Body of pancreas (tissue), 4 donors: ENCODE measurements at regions not wholly inside any gene's neighbourhood (a gene's known extent, or its start where the extent isn't known, plus 50 kb on each side); places are given as distances from the start of the nearest gene placed in this dataset.

ENCODE experiments used
- ATAC-seq: fragments of 150-250 bp; one replicate; pipeline ENCODE4 v1.9.1; 2016
- DNase-seq, 4 donors: peaks; one replicate each; pipeline ENCODE4 v3.0.0-alpha.2; 2019
- H3K27ac ChIP-seq, 4 donors: fragments of 200-600 bp; sonication (generic); 1 replicate in 3 of 4; 2 replicates in 1 of 4; pipeline versions ENCODE4 v1.5.1 to v1.6.1; 2016 to 2019; ENCODE audit warnings: mild to moderate bottlenecking in 1 of 4, mixed read lengths in 1 of 4, moderate library complexity in 1 of 4
- H3K27me3 ChIP-seq, 2 donors: fragments of 200-600 bp; sonication (generic); one replicate each; pipeline ENCODE4 v1.6.0; 2016; ENCODE audit warnings: mild to moderate bottlenecking in 1 of 2
- H3K36me3 ChIP-seq, 2 donors: fragments of 200-600 bp; sonication (generic); replicated peaks in 1 of 2; 2 replicates each; pipeline ENCODE4 v1.5.1; 2016; ENCODE audit warnings: low read depth in 2 of 2; ENCODE audit not compliant: insufficient read depth in 1 of 2
- H3K4me1 ChIP-seq: fragments of 200-600 bp; sonication (generic); one replicate; pipeline ENCODE4 v1.6.0; 2016
- H3K4me3 ChIP-seq, 2 donors: fragments of 200-600 bp; sonication (generic); 1 replicate in 1 of 2; 2 replicates in 1 of 2; pipeline ENCODE4 v1.5.1; 2016 to 2019
- H3K9me3 ChIP-seq, 3 donors: fragments of 200-600 bp; sonication (generic); 1 replicate in 2 of 3; 2 replicates in 1 of 3; pipeline ENCODE4 v1.5.1; 2016
- POLR2A ChIP-seq, 3 donors: fragments of 450-650 bp; IDR thresholded peaks; one replicate each; pipeline ENCODE4 v1.6.1; 2016; ENCODE audit warnings: antibody characterized with exemption in 3 of 3, mild to moderate bottlenecking in 2 of 3
- WGBS, 2 donors: methylation state at CpG; one replicate each; pipeline ENCODE4 v1.1.5; 2017; 5-methylcytosine and 5-hydroxymethylcytosine counted together
- intact Hi-C: fragments of 100-400 bp; cut with DNase I; formaldehyde crosslinking; loops from one replicate; pipeline ENCODE4 v1.15.1; 2023
- TF ChIP-seq, protein P1 (sequence below), 7 experiments: fragments of 450-650 bp in 4 of 7; fragments of 200-600 bp in 3 of 7; sonication (generic) in 3 of 7; IDR thresholded peaks; one replicate each; pipeline ENCODE4 v1.5.1; 2016 to 2019; ENCODE audit warnings: antibody characterized with exemption in 7 of 7

DNA sequence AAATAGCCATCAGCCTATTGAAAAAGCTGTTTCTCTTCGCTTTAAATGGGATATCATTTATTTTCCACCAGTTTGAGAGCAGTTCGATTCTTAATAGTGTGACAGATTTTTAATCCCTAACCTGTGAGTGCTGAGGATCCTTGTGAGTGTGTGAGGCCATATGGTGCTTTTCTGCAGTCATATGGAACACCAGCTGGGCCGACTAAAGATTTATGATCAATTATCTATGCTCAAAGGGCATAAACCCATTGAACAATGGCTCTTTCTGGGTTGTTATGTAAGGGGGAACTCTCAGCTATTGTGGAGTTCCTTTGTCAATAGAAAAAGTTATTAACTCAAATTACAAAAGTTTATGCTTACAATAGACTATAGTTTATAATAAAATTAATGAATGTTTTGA, 1003.6 kb downstream of the FAT4 start:
- H3K36me3 ChIP-seq = no peaks in the 10 kb centered on the region
- WGBS, 2 donors = 47 to 52% methylated on average over 3 of the region's 3 CpGs
- TF ChIP-seq, protein P1, sequence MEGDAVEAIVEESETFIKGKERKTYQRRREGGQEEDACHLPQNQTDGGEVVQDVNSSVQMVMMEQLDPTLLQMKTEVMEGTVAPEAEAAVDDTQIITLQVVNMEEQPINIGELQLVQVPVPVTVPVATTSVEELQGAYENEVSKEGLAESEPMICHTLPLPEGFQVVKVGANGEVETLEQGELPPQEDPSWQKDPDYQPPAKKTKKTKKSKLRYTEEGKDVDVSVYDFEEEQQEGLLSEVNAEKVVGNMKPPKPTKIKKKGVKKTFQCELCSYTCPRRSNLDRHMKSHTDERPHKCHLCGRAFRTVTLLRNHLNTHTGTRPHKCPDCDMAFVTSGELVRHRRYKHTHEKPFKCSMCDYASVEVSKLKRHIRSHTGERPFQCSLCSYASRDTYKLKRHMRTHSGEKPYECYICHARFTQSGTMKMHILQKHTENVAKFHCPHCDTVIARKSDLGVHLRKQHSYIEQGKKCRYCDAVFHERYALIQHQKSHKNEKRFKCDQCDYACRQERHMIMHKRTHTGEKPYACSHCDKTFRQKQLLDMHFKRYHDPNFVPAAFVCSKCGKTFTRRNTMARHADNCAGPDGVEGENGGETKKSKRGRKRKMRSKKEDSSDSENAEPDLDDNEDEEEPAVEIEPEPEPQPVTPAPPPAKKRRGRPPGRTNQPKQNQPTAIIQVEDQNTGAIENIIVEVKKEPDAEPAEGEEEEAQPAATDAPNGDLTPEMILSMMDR (IDR thresholded peaks at IDR 0.05) = no peak
- no peak for TF ChIP-seq POLR2A (IDR thresholded peaks at IDR 0.05)
- no peak overlapping the region for H3K27ac ChIP-seq
- H3K4me1 ChIP-seq = no peaks in the 10 kb centered on the region
- H3K27me3 ChIP-seq = no peaks in the 10 kb centered on the region
- ATAC-seq (no peak), DNase-seq (no peak)
- intact Hi-C loops = no loop called here
- H3K9me3 ChIP-seq = no peaks in the 10 kb centered on the region
- H3K4me3 ChIP-seq = no peak overlapping the region

DNA sequence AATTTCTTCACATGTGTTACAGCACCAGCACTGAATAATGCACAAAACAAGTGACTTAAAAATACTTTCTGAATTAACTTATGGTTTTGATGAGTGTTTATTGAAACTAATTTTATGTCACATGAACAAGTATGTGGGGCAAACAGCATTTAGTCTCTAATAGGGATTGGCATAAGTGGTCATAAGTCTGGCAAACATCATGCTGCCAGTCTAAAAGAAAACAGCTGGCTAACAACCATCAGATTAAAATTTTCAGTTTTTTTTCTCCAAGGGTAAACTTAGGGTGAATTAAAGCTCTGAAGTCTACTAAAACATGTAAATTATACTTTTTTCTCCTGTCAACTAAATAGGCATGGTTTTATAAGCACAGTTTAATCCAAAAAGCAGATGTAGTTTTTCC, 1014.2 kb downstream of the FAT4 start:
- Histone ChIP-seq H3K27me3 (no peaks in the 10 kb centered on the region), H3K9me3 (no peaks in the 10 kb centered on the region), H3K36me3 (no peaks in the 10 kb centered on the region), H3K27ac (no peak overlapping the region), H3K4me1 (no peaks in the 10 kb centered on the region), H3K4me3 (no peak overlapping the region)
- intact Hi-C loops = no loop called here
- ATAC-seq = no peak
- no peak for DNase-seq
- TF ChIP-seq POLR2A (IDR thresholded peaks at IDR 0.05) = no peak
- TF ChIP-seq, protein P1 (IDR thresholded peaks at IDR 0.05) = no peak

DNA sequence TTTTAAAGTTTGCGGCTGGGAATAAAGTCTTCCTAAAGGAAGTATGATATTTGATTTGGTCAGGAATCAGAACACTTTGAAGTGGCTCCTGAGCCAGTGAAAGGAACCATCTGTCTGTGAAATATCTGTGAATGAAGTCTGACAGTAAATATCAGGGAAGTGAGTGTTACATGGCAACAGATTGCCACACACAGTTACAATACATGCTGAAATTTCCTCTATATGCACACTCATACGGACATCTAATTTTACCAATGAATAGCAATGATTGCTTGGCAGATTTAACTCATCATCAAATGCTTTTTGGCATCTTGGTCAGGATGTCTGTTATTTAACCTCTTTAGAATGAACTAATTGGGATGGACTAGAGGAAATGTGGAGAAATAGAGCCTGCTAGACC, 1023.8 kb downstream of the FAT4 start:
- Histone ChIP-seq H3K4me1 (no peaks in the 10 kb centered on the region), H3K9me3 (no peaks in the 10 kb centered on the region), H3K27ac (no peak overlapping the region), H3K27me3 (no peaks in the 10 kb centered on the region), H3K36me3 (no peaks in the 10 kb centered on the region), H3K4me3 (no peak overlapping the region)
- intact Hi-C loops = no loop called here
- TF ChIP-seq, protein P1 (IDR thresholded peaks at IDR 0.05) = no peak
- no peak for TF ChIP-seq POLR2A (IDR thresholded peaks at IDR 0.05)
- DNase-seq (no peak), ATAC-seq (no peak)
- 61 to 72% methylated on average over 2 of the region's 2 CpGs for WGBS, 2 donors

DNA sequence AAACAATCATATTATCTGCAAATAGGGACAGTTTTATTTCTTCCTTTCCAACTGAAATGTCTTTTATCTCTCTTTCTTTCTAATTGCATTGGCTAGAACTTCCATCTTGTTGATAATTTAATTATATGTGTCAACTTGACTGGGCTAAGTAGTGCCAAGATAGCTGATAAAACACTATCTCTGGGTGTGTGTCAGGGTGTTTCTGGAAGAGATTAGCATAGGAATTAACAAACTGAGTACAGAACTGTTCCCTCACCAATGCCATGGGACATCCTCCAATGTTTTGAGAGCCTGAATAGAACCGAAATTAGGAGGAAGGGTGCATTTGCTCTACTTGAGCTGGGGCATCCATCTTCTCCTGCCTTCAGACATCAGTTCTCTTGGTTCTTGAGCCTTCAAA, 1027.2 kb downstream of the FAT4 start:
- H3K27me3 ChIP-seq = no peaks in the 10 kb centered on the region
- WGBS, 2 donors = 43 to 67% methylated on average over 1 of the region's 1 CpG
- no peaks in the 10 kb centered on the region for H3K9me3 ChIP-seq
- H3K4me3 ChIP-seq = no peak overlapping the region
- DNase-seq = no peak
- no peaks in the 10 kb centered on the region for H3K4me1 ChIP-seq
- no peaks in the 10 kb centered on the region for H3K36me3 ChIP-seq
- H3K27ac ChIP-seq = no peak overlapping the region
- TF ChIP-seq, protein P1 (IDR thresholded peaks at IDR 0.05) = no peak
- no peak for ATAC-seq
- intact Hi-C loops = no loop called here

DNA sequence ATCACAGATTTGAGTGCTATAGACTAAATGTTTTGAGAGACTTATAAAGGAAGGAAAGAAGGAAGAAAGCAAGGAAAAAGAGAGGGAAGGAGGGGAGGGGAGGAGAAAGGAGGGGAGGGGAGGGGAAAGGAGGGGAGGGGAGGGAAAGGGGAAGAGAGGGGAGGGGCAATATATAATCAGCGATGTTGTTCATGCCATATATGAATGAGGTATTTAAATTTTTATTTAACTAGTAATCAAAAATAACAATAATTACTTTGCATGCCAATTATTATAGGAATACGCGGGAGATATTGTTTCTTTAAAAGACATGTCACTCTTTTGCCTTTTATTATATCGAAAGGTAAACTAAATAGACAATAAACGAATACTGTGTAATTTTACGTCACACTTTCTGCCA, 1029.7 kb downstream of the FAT4 start:
- DNase-seq (no peak), ATAC-seq (no peak)
- H3K36me3 ChIP-seq = no peaks in the 10 kb centered on the region
- intact Hi-C loops = no loop called here
- H3K27ac ChIP-seq = no peak overlapping the region
- 67 to 72% methylated on average over 6 of the region's 6 CpGs for WGBS, 2 donors
- H3K9me3 ChIP-seq = no peaks in the 10 kb centered on the region
- H3K4me3 ChIP-seq = no peak overlapping the region
- no peaks in the 10 kb centered on the region for H3K27me3 ChIP-seq
- TF ChIP-seq POLR2A (IDR thresholded peaks at IDR 0.05) = no peak
- TF ChIP-seq, protein P1 (IDR thresholded peaks at IDR 0.05) = no peak
- no peaks in the 10 kb centered on the region for H3K4me1 ChIP-seq
